ENCODE measurements at regions not wholly inside any gene's neighbourhood (a gene's known extent, or its start where the extent isn't known, plus 50 kb on each side); places are given as distances from the start of the nearest gene placed in this dataset.

GRCh38 chr4:42710329-42710728 is 53.4 kb upstream of the ATP8A1 start:
- no peak overlapping the region for H3K4me3 ChIP-seq
- H3K27ac ChIP-seq (ENCODE audit: low read depth in 1 of 2, low read length in 1 of 2): no peak overlapping the region
- TF ChIP-seq CTCF (IDR thresholded peaks at IDR 0.05; ENCODE audit: control extremely low read depth, extremely low read depth): no peak
- DNase-seq (peak in 2 of 3 donors; percentile 6 to 21), ATAC-seq (ENCODE audit: insufficient read depth, low FRiP score) (no peak)
- H3K9ac ChIP-seq (ENCODE audit: insufficient read depth in 1 of 2, low read length in 2 of 2): no peak overlapping the region
- WGBS, 2 donors: 51 to 69% methylated on average over 5 of the region's 5 CpGs
- H3K9me3 ChIP-seq (ENCODE audit: control insufficient read depth in 4 of 4, insufficient read depth in 3 of 4, low read length in 3 of 4): no peaks in the 10 kb centered on the region
- H3K4me1 ChIP-seq (ENCODE audit: control insufficient read depth in 5 of 5, insufficient read depth in 5 of 5, low read length in 5 of 5): peaks cover 0 to 4% (median 0%) of the 10 kb centered on the region in 5 donors
- no peaks in the 10 kb centered on the region for H3K36me3 ChIP-seq (ENCODE audit: control insufficient read depth in 4 of 4, insufficient read depth in 4 of 4, low read length in 4 of 4)
- H3K27me3 ChIP-seq (ENCODE audit: control insufficient read depth in 3 of 3, insufficient read depth in 3 of 3, low read length in 2 of 3): peaks cover 0 to 2% (median 0%) of the 10 kb centered on the region in 3 donors

- TF ChIP-seq CTCF (IDR thresholded peaks at IDR 0.05; ENCODE audit: control extremely low read depth, extremely low read depth): no peak
- Histone ChIP-seq H3K36me3 (ENCODE audit: control insufficient read depth in 4 of 4, insufficient read depth in 4 of 4, low read length in 4 of 4) (no peaks in the 10 kb centered on the region), H3K4me1 (ENCODE audit: control insufficient read depth in 5 of 5, insufficient read depth in 5 of 5, low read length in 5 of 5) (peaks cover 0 to 4% (median 0%) of the 10 kb centered on the region in 5 donors), H3K9me3 (ENCODE audit: control insufficient read depth in 4 of 4, insufficient read depth in 3 of 4, low read length in 3 of 4) (no peaks in the 10 kb centered on the region), H3K27me3 (ENCODE audit: control insufficient read depth in 3 of 3, insufficient read depth in 3 of 3, low read length in 2 of 3) (peaks cover 0 to 2% (median 0%) of the 10 kb centered on the region in 3 donors), H3K27ac (ENCODE audit: low read depth in 1 of 2, low read length in 1 of 2) (no peak overlapping the region), H3K9ac (ENCODE audit: insufficient read depth in 1 of 2, low read length in 2 of 2) (no peak overlapping the region), H3K4me3 (no peak overlapping the region)
- WGBS, 2 donors: 55 to 79% methylated on average over 5 of the region's 5 CpGs
- ATAC-seq (ENCODE audit: insufficient read depth, low FRiP score) (no peak), DNase-seq (peak in 2 of 3 donors; percentile 51 to 69)
Observed at GRCh38 chr4:42709392-42710065, 52.6 kb upstream of the ATP8A1 start.

GRCh38 chr4:42708625-42709024 is 51.7 kb upstream of the ATP8A1 start:
- peak; percentile 81 for ATAC-seq (ENCODE audit: insufficient read depth, low FRiP score)
- peaks cover 0 to 2% (median 0%) of the 10 kb centered on the region in 3 donors for H3K27me3 ChIP-seq (ENCODE audit: control insufficient read depth in 3 of 3, insufficient read depth in 3 of 3, low read length in 2 of 3)
- DNase-seq: peak in 2 of 3 donors; percentile 12 to 22
- no peaks in the 10 kb centered on the region for H3K9me3 ChIP-seq (ENCODE audit: control insufficient read depth in 4 of 4, insufficient read depth in 3 of 4, low read length in 3 of 4)
- H3K9ac ChIP-seq (ENCODE audit: insufficient read depth in 1 of 2, low read length in 2 of 2): no peak overlapping the region
- peaks cover 0 to 4% (median 0%) of the 10 kb centered on the region in 5 donors for H3K4me1 ChIP-seq (ENCODE audit: control insufficient read depth in 5 of 5, insufficient read depth in 5 of 5, low read length in 5 of 5)
- no peak overlapping the region for H3K27ac ChIP-seq (ENCODE audit: low read depth in 1 of 2, low read length in 1 of 2)
- H3K4me3 ChIP-seq: no peak overlapping the region
- WGBS, 2 donors: 76 to 88% methylated on average over 1 of the region's 1 CpG
- H3K36me3 ChIP-seq (ENCODE audit: control insufficient read depth in 4 of 4, insufficient read depth in 4 of 4, low read length in 4 of 4): no peaks in the 10 kb centered on the region
- no peak for TF ChIP-seq CTCF (IDR thresholded peaks at IDR 0.05; ENCODE audit: control extremely low read depth, extremely low read depth)

Data from lung (tissue), 11 donors.